Activated CD4-positive, alpha-beta T cell treated with anti-CD3 and anti-CD28 coated beads, Interleukin-2, amount 10 ng/mL, durations not matched to agents 7 days and 5 days (primary cell): ENCODE measurements at regions not wholly inside any gene's neighbourhood (a gene's known extent, or its start where the extent isn't known, plus 50 kb on each side); places are given as distances from the start of the nearest gene placed in this dataset.

ENCODE experiments used
- CTCF ChIA-PET: fragments of 350-600 bp; sonication (Branson Sonifier 250); formaldehyde crosslinking; loops from one replicate; lab custom pipeline; 2021; ENCODE audit warnings: antibody characterized with exemption; lab: Charles Lee
- POLR2A ChIA-PET: fragments of 350-600 bp; sonication (Branson Sonifier 250); formaldehyde crosslinking; loops from one replicate; lab custom pipeline; 2021; ENCODE audit warnings: antibody characterized with exemption; lab: Charles Lee
- DNase-seq: peaks from one replicate; pipeline ENCODE4 v3.0.0-alpha.2; 2020
- H3K27ac Mint-ChIP-seq: one replicate; pipeline ENCODE4 v1.8.0; 2021; ENCODE audit warnings: mild to moderate bottlenecking, moderate library complexity, mixed read lengths
- H3K27me3 Mint-ChIP-seq: one replicate; pipeline ENCODE4 v1.8.0; 2021; ENCODE audit warnings: mixed read lengths
- H3K36me3 Mint-ChIP-seq: one replicate; pipeline ENCODE4 v1.8.0; 2021; ENCODE audit warnings: low read depth, mixed read lengths
- H3K4me1 Mint-ChIP-seq: one replicate; pipeline ENCODE4 v1.8.0; 2021; ENCODE audit warnings: mixed read lengths
- H3K4me3 Mint-ChIP-seq: one replicate; pipeline ENCODE4 v1.8.0; 2021; ENCODE audit warnings: mild to moderate bottlenecking, moderate library complexity, mixed read lengths
- H3K9me3 Mint-ChIP-seq: one replicate; pipeline ENCODE4 v1.8.0; 2021; ENCODE audit warnings: mixed read lengths

- H3K4me1 Mint-ChIP-seq = peaks cover 5% of the 10 kb centered on the region
- POLR2A ChIA-PET = no interaction called here
- CTCF ChIA-PET = no interaction called here
Observed at GRCh38 chr9:107699231-107699630, 209.7 kb upstream of the KLF4 start.

DNA sequence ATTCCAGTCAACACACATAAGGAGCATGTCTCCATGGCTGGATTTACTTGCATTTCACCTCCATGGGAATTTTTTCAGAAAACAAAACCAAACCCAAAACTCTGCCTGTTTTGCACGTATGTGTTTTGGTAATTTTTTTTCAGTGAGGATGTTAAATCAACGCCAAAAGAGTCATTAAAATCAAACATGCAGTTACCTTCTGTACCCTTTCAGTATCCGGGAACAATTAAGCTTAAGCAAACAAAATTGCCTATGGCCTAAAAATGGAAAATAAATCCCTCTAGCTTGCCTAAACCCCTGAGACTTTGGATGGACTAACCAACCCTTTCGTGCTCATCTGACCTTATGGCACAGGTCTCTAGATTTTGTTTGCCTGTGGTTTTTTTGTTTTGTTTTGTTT, 209.2 kb upstream of the KLF4 start:
- CTCF ChIA-PET = no interaction called here
- Mint-ChIP-seq H3K4me3 (no peak overlapping the region), H3K4me1 (peaks cover 5% of the 10 kb centered on the region), H3K27me3 (peaks cover 2% of the 10 kb centered on the region), H3K9me3 (no peaks in the 10 kb centered on the region), H3K36me3 (no peaks in the 10 kb centered on the region), H3K27ac (no peak overlapping the region)
- POLR2A ChIA-PET = no interaction called here
- no peak for DNase-seq

More at GRCh38 chr9:107699231-107699630, 209.7 kb upstream of the KLF4 start:
- Mint-ChIP-seq H3K4me3 (no peak overlapping the region), H3K9me3 (no peaks in the 10 kb centered on the region), H3K27me3 (peaks cover 2% of the 10 kb centered on the region), H3K27ac (no peak overlapping the region), H3K36me3 (no peaks in the 10 kb centered on the region)
- DNase-seq = no peak

GRCh38 chr9:107696302-107696701, 206.7 kb upstream of the KLF4 start:
- H3K4me1 Mint-ChIP-seq = peaks cover 5% of the 10 kb centered on the region
- no peak overlapping the region for H3K4me3 Mint-ChIP-seq
- POLR2A ChIA-PET = no interaction called here
- no peaks in the 10 kb centered on the region for H3K36me3 Mint-ChIP-seq
- CTCF ChIA-PET = no interaction called here
- DNase-seq = no peak
- no peaks in the 10 kb centered on the region for H3K9me3 Mint-ChIP-seq
- H3K27me3 Mint-ChIP-seq = no peaks in the 10 kb centered on the region
- H3K27ac Mint-ChIP-seq = no peak overlapping the region

GRCh38 chr9:107694390-107694789, 204.8 kb upstream of the KLF4 start:
- no peaks in the 10 kb centered on the region for H3K9me3 Mint-ChIP-seq
- CTCF ChIA-PET = no interaction called here
- H3K4me1 Mint-ChIP-seq = no peaks in the 10 kb centered on the region
- H3K27me3 Mint-ChIP-seq = no peaks in the 10 kb centered on the region
- DNase-seq = no peak
- H3K27ac Mint-ChIP-seq = no peak overlapping the region
- H3K4me3 Mint-ChIP-seq = no peak overlapping the region
- no peaks in the 10 kb centered on the region for H3K36me3 Mint-ChIP-seq
- POLR2A ChIA-PET = no interaction called here

DNA sequence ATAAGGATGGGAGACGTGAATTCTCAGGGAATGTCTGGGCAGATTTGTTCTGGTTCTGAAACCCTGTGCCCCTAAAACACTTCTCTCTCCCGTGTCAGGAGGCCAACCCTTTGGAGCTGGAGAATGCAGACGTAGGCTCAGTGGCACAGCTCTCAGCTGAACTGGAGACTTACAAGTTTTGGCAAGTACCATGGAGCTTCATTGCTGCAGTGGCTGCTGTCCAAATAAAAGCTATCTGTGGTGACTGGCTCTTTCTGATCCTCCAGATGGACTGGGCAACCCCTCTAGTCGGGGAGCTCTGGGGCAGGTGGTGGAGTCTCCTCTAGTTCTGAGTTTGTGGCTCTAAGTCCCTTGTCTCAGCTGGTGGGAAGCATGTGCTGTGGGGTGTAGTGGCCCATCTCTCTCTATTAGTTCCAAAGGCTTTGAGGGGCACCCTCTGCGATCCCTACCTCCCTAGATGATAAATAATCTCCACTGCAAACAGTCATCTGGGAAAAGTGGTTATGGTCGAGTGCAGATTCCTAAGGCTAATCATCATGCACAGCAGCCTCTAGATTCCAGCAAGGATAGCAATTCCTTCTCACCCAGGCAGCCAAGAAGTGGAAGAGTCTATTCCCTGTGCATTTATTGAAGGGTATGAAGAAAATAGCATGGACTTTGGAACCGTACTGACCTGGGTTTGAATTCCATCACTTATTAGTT, 204.2 kb upstream of the KLF4 start:
- ChIA-PET POLR2A (no interaction called here), CTCF (no interaction called here)
- no peak for DNase-seq
- no peaks in the 10 kb centered on the region for H3K9me3 Mint-ChIP-seq
- no peaks in the 10 kb centered on the region for H3K36me3 Mint-ChIP-seq
- H3K27me3 Mint-ChIP-seq = no peaks in the 10 kb centered on the region
- H3K27ac Mint-ChIP-seq = no peak overlapping the region
- H3K4me3 Mint-ChIP-seq = no peak overlapping the region
- no peaks in the 10 kb centered on the region for H3K4me1 Mint-ChIP-seq

DNA sequence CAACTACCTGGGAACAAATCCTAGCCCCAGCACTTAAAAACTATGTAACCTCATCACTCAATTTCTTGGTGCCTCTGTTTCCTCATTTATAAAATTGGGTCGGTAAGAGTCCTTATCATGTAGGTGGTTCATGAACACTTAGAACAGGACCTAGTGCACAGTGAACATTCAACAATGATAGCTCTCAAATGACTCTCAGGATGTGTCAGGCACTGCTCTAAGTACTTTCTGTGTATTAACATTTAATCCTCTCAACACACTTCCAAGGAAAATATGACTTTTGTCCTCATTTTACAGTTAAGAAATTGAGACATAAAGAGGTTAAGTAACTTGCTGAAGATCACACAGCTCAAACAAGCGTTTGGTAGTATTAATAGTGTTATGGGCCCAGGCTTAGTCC, 202.1 kb upstream of the KLF4 start:
- Mint-ChIP-seq H3K9me3 (no peaks in the 10 kb centered on the region), H3K27me3 (no peaks in the 10 kb centered on the region), H3K4me1 (no peaks in the 10 kb centered on the region), H3K27ac (no peak overlapping the region), H3K36me3 (no peaks in the 10 kb centered on the region), H3K4me3 (no peak overlapping the region)
- CTCF ChIA-PET = interaction anchor here (1.4 kb wide), 1 partner anchor 8 kb away, joined by 5 read pairs; no protein-coding TSS in a partner anchor
- no peak for DNase-seq
- POLR2A ChIA-PET = no interaction called here

GRCh38 chr9:107690021-107690420, 200.5 kb upstream of the KLF4 start:
- POLR2A ChIA-PET = no interaction called here
- CTCF ChIA-PET = no interaction called here
- Mint-ChIP-seq H3K27me3 (no peaks in the 10 kb centered on the region), H3K9me3 (no peaks in the 10 kb centered on the region), H3K27ac (no peak overlapping the region), H3K4me3 (no peak overlapping the region), H3K4me1 (no peaks in the 10 kb centered on the region), H3K36me3 (no peaks in the 10 kb centered on the region)
- DNase-seq = no peak

- no peak for DNase-seq
- H3K4me3 Mint-ChIP-seq = no peak overlapping the region
- ChIA-PET POLR2A (no interaction called here), CTCF (no interaction called here)
- no peaks in the 10 kb centered on the region for H3K36me3 Mint-ChIP-seq
- H3K9me3 Mint-ChIP-seq = no peaks in the 10 kb centered on the region
- no peaks in the 10 kb centered on the region for H3K27me3 Mint-ChIP-seq
- no peak overlapping the region for H3K27ac Mint-ChIP-seq
- H3K4me1 Mint-ChIP-seq = no peaks in the 10 kb centered on the region
Observed at GRCh38 chr9:107688728-107689127, 199.2 kb upstream of the KLF4 start.

GRCh38 chr9:107685901-107686300, 196.3 kb upstream of the KLF4 start:
- no peaks in the 10 kb centered on the region for H3K27me3 Mint-ChIP-seq
- CTCF ChIA-PET = interaction anchor here (0.9 kb wide), 1 partner anchor 17 kb away, joined by 3 read pairs; no protein-coding TSS in a partner anchor
- H3K4me3 Mint-ChIP-seq = no peak overlapping the region
- no peak overlapping the region for H3K27ac Mint-ChIP-seq
- POLR2A ChIA-PET = no interaction called here
- no peaks in the 10 kb centered on the region for H3K9me3 Mint-ChIP-seq
- no peak for DNase-seq
- H3K36me3 Mint-ChIP-seq = no peaks in the 10 kb centered on the region
- no peaks in the 10 kb centered on the region for H3K4me1 Mint-ChIP-seq

- Mint-ChIP-seq H3K9me3 (no peaks in the 10 kb centered on the region), H3K4me3 (no peak overlapping the region), H3K27ac (no peak overlapping the region), H3K27me3 (no peaks in the 10 kb centered on the region), H3K4me1 (no peaks in the 10 kb centered on the region), H3K36me3 (no peaks in the 10 kb centered on the region)
- POLR2A ChIA-PET = no interaction called here
- CTCF ChIA-PET = interaction anchor here (0.6 to 0.9 kb wide), 2 partner anchors 18 to 77 kb away, joined by 3 to 5 read pairs; no protein-coding TSS in a partner anchor
- DNase-seq = no peak
Observed at GRCh38 chr9:107685376-107685775, 195.8 kb upstream of the KLF4 start.

- Mint-ChIP-seq H3K27ac (peak overlapping the region; percentile 46), H3K4me1 (no peaks in the 10 kb centered on the region), H3K27me3 (no peaks in the 10 kb centered on the region), H3K36me3 (no peaks in the 10 kb centered on the region), H3K9me3 (no peaks in the 10 kb centered on the region), H3K4me3 (no peak overlapping the region)
- ChIA-PET POLR2A (no interaction called here), CTCF (no interaction called here)
- DNase-seq = no peak
Observed at GRCh38 chr9:107684224-107684623, 194.7 kb upstream of the KLF4 start.

DNA sequence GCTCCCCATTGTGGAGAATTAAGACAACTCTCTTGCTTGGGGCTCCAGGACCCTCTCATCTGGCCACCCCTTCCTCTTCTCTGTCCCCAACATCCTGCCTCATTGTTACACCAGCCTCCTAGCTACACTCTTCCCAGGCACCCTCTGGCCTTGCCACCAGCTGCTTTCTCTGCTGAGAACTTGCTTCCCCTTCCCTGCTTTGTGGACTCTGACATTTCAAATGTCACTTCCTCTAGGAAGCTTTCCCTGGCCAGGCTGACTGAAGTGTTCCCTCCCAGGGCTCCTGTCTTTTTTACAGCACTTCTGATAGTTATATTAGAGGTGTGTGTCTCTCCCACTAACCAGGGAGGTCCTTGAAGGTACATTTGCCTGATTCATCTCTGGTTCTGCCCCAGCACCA, 194.0 kb upstream of the KLF4 start:
- Mint-ChIP-seq H3K4me1 (no peaks in the 10 kb centered on the region), H3K27me3 (no peaks in the 10 kb centered on the region), H3K27ac (no peak overlapping the region), H3K9me3 (no peaks in the 10 kb centered on the region), H3K36me3 (no peaks in the 10 kb centered on the region), H3K4me3 (no peak overlapping the region)
- DNase-seq = no peak
- ChIA-PET CTCF (interaction anchor here (1.0 kb wide), 1 partner anchor 8 kb away, joined by 5 read pairs; no protein-coding TSS in a partner anchor), POLR2A (no interaction called here)

DNA sequence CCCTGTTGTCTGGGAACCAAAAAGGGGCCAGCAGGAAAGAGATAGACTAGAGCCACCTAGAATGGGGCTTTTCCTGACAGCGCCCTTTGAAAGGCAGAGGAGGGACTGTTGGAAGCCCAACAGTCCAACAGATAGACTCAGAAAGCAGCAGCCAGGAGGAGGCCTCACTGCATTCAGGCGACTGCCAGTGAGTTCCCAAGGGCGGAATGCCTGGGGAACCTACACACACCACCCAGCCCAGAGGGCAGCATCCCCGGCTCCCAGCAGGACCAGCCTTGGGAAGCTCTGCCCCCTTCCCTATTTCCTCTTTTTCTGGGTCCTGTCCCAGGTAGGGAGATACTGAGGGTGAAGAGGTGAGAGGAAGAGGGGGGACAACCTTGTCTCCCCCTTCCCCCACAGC, 192.4 kb upstream of the KLF4 start:
- H3K36me3 Mint-ChIP-seq = no peaks in the 10 kb centered on the region
- POLR2A ChIA-PET = no interaction called here
- H3K4me3 Mint-ChIP-seq = no peak overlapping the region
- H3K27me3 Mint-ChIP-seq = no peaks in the 10 kb centered on the region
- H3K4me1 Mint-ChIP-seq = no peaks in the 10 kb centered on the region
- DNase-seq = no peak
- H3K9me3 Mint-ChIP-seq = no peaks in the 10 kb centered on the region
- CTCF ChIA-PET = no interaction called here
- no peak overlapping the region for H3K27ac Mint-ChIP-seq
